ENCODE measurements at regions not wholly inside any gene's neighbourhood (a gene's known extent, or its start where the extent isn't known, plus 50 kb on each side); places are given as distances from the start of the nearest gene placed in this dataset.

- Histone ChIP-seq H3K9ac (ENCODE audit: low read length) (no peak overlapping the region), H3K79me2 (ENCODE audit: insufficient read depth, low read length) (no peaks in the 10 kb centered on the region), H3K4me3 (replicated peaks in 1 of 2; ENCODE audit: low read depth in 1 of 2, low read length in 2 of 2) (no peak overlapping the region), H3K9me3 (ENCODE audit: control insufficient read depth in 1 of 2, insufficient read depth in 1 of 2, low read depth in 1 of 2, low read length in 2 of 2) (no peaks in the 10 kb centered on the region), H3K4me2 (ENCODE audit: low read length) (no peak overlapping the region), H3K9me2 (ENCODE audit: insufficient read depth) (no peaks in the 10 kb centered on the region), H4K20me1 (ENCODE audit: insufficient read depth) (no peaks in the 10 kb centered on the region), H3K27ac (ENCODE audit: low read depth, low read length) (no peak overlapping the region), H3K4me1 (ENCODE audit: control insufficient read depth in 1 of 2, insufficient read depth in 2 of 2, low read length in 2 of 2) (no peaks in the 10 kb centered on the region), H2AFZ (ENCODE audit: low read depth, low read length, poor library complexity, severe bottlenecking) (no peak overlapping the region), H3K27me3 (ENCODE audit: insufficient read depth, low read length) (no peaks in the 10 kb centered on the region), H3K36me3 (ENCODE audit: control insufficient read depth in 1 of 2, insufficient read depth in 2 of 2, low read length in 2 of 2) (no peaks in the 10 kb centered on the region)
- intact Hi-C loops (cut with micrococcal nuclease): no loop called here
- ChIA-PET CTCF (no interaction called here), POLR2A (no interaction called here), RAD21 (ENCODE audit: low non-redundant PET in 1 of 2, low total read pairs in 2 of 2, uncharacterized antibody in 2 of 2, unreplicated experiment in 2 of 2) (no interaction called here)
- BruUV-seq (replicated peaks): no TSS peak
- no peak for TF ChIP-seq YY1 (IDR thresholded peaks at IDR 0.05; ENCODE audit: extremely low read depth, insufficient replicate concordance, low read depth, low read length)
- no peak for TF ChIP-seq ELF1 (IDR thresholded peaks at IDR 0.05; ENCODE audit: borderline replicate concordance, low read depth)
- TF ChIP-seq EGR1 (IDR thresholded peaks at IDR 0.05; ENCODE audit: low read depth): no peak
- no peak for TF ChIP-seq SRF (IDR thresholded peaks at IDR 0.05; ENCODE audit: low read depth)
- no peak for TF ChIP-seq ZBTB33 (IDR thresholded peaks at IDR 0.05; ENCODE audit: extremely low read depth, insufficient replicate concordance, low read length)
- TF ChIP-seq CBX3 (IDR thresholded peaks at IDR 0.05; ENCODE audit: low read depth): no peak
- no peak for TF ChIP-seq EZH2phosphoT487 (IDR thresholded peaks at IDR 0.05; ENCODE audit: borderline replicate concordance)
- no peak for TF ChIP-seq SP1 (IDR thresholded peaks at IDR 0.05; ENCODE audit: low read depth)
- no peak for TF ChIP-seq POLR2AphosphoS5 (IDR thresholded peaks at IDR 0.05; ENCODE audit: low read depth, low read length)
- no peak for TF ChIP-seq FOSL1 (IDR thresholded peaks at IDR 0.05; ENCODE audit: low read depth)
- no peak for TF ChIP-seq POLR2A (IDR thresholded peaks at IDR 0.05; ENCODE audit: borderline replicate concordance, extremely low read depth, insufficient read depth, insufficient read length)
- TF ChIP-seq ZNF274 (IDR thresholded peaks at IDR 0.05; ENCODE audit: low read depth, low read length): no peak
- TF ChIP-seq CTCF (IDR thresholded peaks at IDR 0.05 in 2 of 3, conservative IDR thresholded peaks at IDR 0.05 in 1 of 3; ENCODE audit: borderline replicate concordance in 1 of 3, insufficient read depth in 1 of 3, low read depth in 2 of 3, low read length in 2 of 3): no peak
- ATAC-seq (no peak), DNase-seq (ENCODE audit: low read depth, low spot score) (no peak)
Observed at GRCh38 chr5:107211630-107212029, 459.1 kb downstream of the EFNA5 start.

Measured in HCT116 (cell line).